B cell (primary cell): ENCODE measurements at regions not wholly inside any gene's neighbourhood (a gene's known extent, or its start where the extent isn't known, plus 50 kb on each side); places are given as distances from the start of the nearest gene placed in this dataset.

Source experiments
- ATAC-seq: fragments of 200-7000 bp; cut with Tn5 transposase; one replicate; pipeline ENCODE4 v1.10.0; 2021; ENCODE audit warnings: low read depth, mild to moderate bottlenecking, moderate number of reproducible peaks, moderate library complexity
- CTCF ChIA-PET: fragments of 350-600 bp; sonication (Branson Sonifier 250); formaldehyde crosslinking; loops from one replicate; lab custom pipeline; 2021; ENCODE audit warnings: antibody characterized with exemption, inconsistent platforms; lab: Charles Lee
- POLR2A ChIA-PET: fragments of 350-600 bp; sonication (Branson Sonifier 250); formaldehyde crosslinking; loops from one replicate; lab custom pipeline; 2021; ENCODE audit warnings: antibody characterized with exemption; lab: Charles Lee
- DNase-seq: peaks from one replicate; pipeline ENCODE4 v3.0.0; 2013
- H2AFZ ChIP-seq: 2 replicates; pipeline ENCODE4 v1.6.1; 2012; ENCODE audit warnings: mild to moderate bottlenecking, low read depth, low read length; ENCODE audit not compliant: insufficient read depth, poor library complexity, severe bottlenecking
- H3K27ac ChIP-seq, 2 donors: 1 replicate in 1 of 2; 2 replicates in 1 of 2; pipeline ENCODE4 v1.5.1; 2012 to 2013; ENCODE audit warnings: low read length in 2 of 2, mild to moderate bottlenecking in 2 of 2, moderate library complexity in 1 of 2
- H3K27me3 ChIP-seq, 4 experiments: fragments of 200-600 bp in 1 of 4; sonication (generic) in 1 of 4; replicated peaks in 1 of 4; 1 replicate in 2 of 4; 2 replicates in 2 of 4; pipeline versions ENCODE4 v1.6.1 to v1.7.0; 2013 to 2016; ENCODE audit warnings: low read length in 3 of 4, mild to moderate bottlenecking in 2 of 4, mixed read lengths in 1 of 4, moderate library complexity in 1 of 4; ENCODE audit not compliant: insufficient read depth in 4 of 4, control insufficient read depth in 3 of 4; ENCODE audit errors: control extremely low read depth in 1 of 4
- H3K36me3 ChIP-seq, 2 experiments: replicated peaks in 1 of 2; 1 replicate in 1 of 2; 2 replicates in 1 of 2; pipeline versions ENCODE4 v1.6.1 to v1.7.1; 2013; ENCODE audit warnings: low read length in 1 of 2; ENCODE audit not compliant: insufficient read depth in 2 of 2, control insufficient read depth in 1 of 2; ENCODE audit errors: control extremely low read depth in 1 of 2, extremely low read depth in 1 of 2
- H3K4me1 ChIP-seq, 2 donors: fragments of 200-600 bp in 1 of 2; sonication (generic) in 1 of 2; 1 replicate in 1 of 2; 2 replicates in 1 of 2; pipeline versions ENCODE4 v1.5.1 to v1.6.1; 2013 to 2017; ENCODE audit warnings: low read length in 2 of 2; ENCODE audit not compliant: control insufficient read depth in 2 of 2, insufficient read depth in 2 of 2
- H3K4me2 ChIP-seq: replicated peaks from 2 replicates; pipeline ENCODE3; 2012; ENCODE audit warnings: mild to moderate bottlenecking, low read depth, low read length; ENCODE audit not compliant: poor library complexity, severe bottlenecking
- H3K4me3 ChIP-seq, 5 experiments: fragments of 200-600 bp in 1 of 5; sonication (generic) in 1 of 5; 1 replicate in 3 of 5; 2 replicates in 2 of 5; pipeline versions ENCODE4 v1.5.1 to v1.7.0; 2011 to 2016; ENCODE audit warnings: low read length in 4 of 5, mild to moderate bottlenecking in 4 of 5, low read depth in 2 of 5, control low read depth in 1 of 5, moderate library complexity in 1 of 5; ENCODE audit not compliant: insufficient read depth in 1 of 5; ENCODE audit errors: control extremely low read depth in 1 of 5, extremely low read depth in 1 of 5
- H3K79me2 ChIP-seq: fragments of 200-600 bp; sonication (generic); one replicate; pipeline ENCODE4 v1.6.0; 2016; ENCODE audit warnings: low read length; ENCODE audit not compliant: control insufficient read depth, insufficient read depth
- H3K9ac ChIP-seq: fragments of 200-600 bp; sonication (generic); 2 replicates; pipeline ENCODE4 v1.6.1; 2017; ENCODE audit warnings: mild to moderate bottlenecking, low read length, moderate library complexity
- H3K9me3 ChIP-seq, 3 donors: one replicate each; pipeline versions ENCODE4 v1.6.1 to v1.7.1; 2013; ENCODE audit warnings: low read length in 2 of 3; ENCODE audit not compliant: control insufficient read depth in 2 of 3, insufficient read depth in 1 of 3; ENCODE audit errors: control extremely low read depth in 1 of 3
- H4K20me1 ChIP-seq: 2 replicates; pipeline ENCODE4 v1.6.0; 2012; ENCODE audit warnings: mild to moderate bottlenecking, low read length; ENCODE audit not compliant: insufficient read depth, control insufficient read depth, poor library complexity, severe bottlenecking
- H3K27ac Mint-ChIP-seq: one replicate; pipeline ENCODE4 v1.8.0; 2021; ENCODE audit warnings: mixed read lengths
- H3K27me3 Mint-ChIP-seq: one replicate; pipeline ENCODE4 v1.8.0; 2021; ENCODE audit warnings: mixed read lengths
- H3K4me1 Mint-ChIP-seq: one replicate; pipeline ENCODE4 v1.8.0; 2021; ENCODE audit warnings: mixed read lengths
- H3K4me3 Mint-ChIP-seq: one replicate; pipeline ENCODE4 v1.8.0; 2021; ENCODE audit warnings: mixed read lengths
- H3K9me3 Mint-ChIP-seq: one replicate; pipeline ENCODE4 v1.8.0; 2022; ENCODE audit warnings: mixed read lengths; ENCODE audit not compliant: insufficient read depth
- EZH2 ChIP-seq: IDR thresholded peaks from 2 replicates; pipeline ENCODE4 v1.6.1; 2012; ENCODE audit warnings: borderline replicate concordance, low read depth, mild to moderate bottlenecking, moderate library complexity, low read length; ENCODE audit not compliant: insufficient read depth, poor library complexity, severe bottlenecking
- WGBS: methylation state at CpG from one replicate; pipeline ENCODE4 v1.1.5; 2013; ENCODE audit warnings: missing lambda C conversion rate; ENCODE audit not compliant: insufficient coverage; 5-methylcytosine and 5-hydroxymethylcytosine counted together
- intact Hi-C: fragments of 100-400 bp; cut with micrococcal nuclease; formaldehyde crosslinking; loops from one replicate; pipeline ENCODE4 v1.10.0; 2022
- TF ChIP-seq, protein P1 (sequence below): fragments of 200-600 bp; IDR thresholded peaks from one replicate; pipeline ENCODE4 v1.8.0; 2022; ENCODE audit warnings: antibody characterized with exemption, mild to moderate bottlenecking

DNA sequence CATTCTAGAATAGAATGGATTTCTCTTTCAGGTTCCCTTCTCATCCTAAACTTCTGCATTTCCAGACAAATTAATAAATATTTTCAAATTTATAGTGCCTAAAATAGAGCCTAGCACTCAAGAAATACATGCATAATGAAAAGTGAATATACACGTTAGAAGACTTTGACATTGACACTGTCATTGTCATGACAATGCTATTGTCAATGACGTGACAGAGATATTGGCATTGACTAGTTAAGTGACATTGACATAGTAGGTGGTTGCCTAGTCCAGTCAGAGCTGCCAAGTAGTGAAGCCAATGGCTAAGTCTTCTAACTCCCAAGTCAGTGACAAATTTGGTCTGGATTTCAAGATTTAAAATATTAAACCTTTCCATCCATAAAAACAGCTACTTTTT, 410.5 kb downstream of the LMO4 start:
- H3K27me3 ChIP-seq: no peaks in the 10 kb centered on the region
- H3K36me3 ChIP-seq: no peaks in the 10 kb centered on the region
- no peaks in the 10 kb centered on the region for H4K20me1 ChIP-seq
- Mint-ChIP-seq H3K27me3 (no peaks in the 10 kb centered on the region), H3K9me3 (no peaks in the 10 kb centered on the region), H3K27ac (no peak overlapping the region), H3K4me3 (no peak overlapping the region), H3K4me1 (peaks cover 2% of the 10 kb centered on the region)
- ChIA-PET POLR2A (no interaction called here), CTCF (no interaction called here)
- no peaks in the 10 kb centered on the region for H3K79me2 ChIP-seq
- H3K9ac ChIP-seq: no peak overlapping the region
- H3K9me3 ChIP-seq: no peaks in the 10 kb centered on the region
- TF ChIP-seq EZH2: no peak
- TF ChIP-seq, protein P1, sequence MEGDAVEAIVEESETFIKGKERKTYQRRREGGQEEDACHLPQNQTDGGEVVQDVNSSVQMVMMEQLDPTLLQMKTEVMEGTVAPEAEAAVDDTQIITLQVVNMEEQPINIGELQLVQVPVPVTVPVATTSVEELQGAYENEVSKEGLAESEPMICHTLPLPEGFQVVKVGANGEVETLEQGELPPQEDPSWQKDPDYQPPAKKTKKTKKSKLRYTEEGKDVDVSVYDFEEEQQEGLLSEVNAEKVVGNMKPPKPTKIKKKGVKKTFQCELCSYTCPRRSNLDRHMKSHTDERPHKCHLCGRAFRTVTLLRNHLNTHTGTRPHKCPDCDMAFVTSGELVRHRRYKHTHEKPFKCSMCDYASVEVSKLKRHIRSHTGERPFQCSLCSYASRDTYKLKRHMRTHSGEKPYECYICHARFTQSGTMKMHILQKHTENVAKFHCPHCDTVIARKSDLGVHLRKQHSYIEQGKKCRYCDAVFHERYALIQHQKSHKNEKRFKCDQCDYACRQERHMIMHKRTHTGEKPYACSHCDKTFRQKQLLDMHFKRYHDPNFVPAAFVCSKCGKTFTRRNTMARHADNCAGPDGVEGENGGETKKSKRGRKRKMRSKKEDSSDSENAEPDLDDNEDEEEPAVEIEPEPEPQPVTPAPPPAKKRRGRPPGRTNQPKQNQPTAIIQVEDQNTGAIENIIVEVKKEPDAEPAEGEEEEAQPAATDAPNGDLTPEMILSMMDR: no peak
- no peak overlapping the region for H2AFZ ChIP-seq
- no peak overlapping the region for H3K27ac ChIP-seq
- WGBS: 100% methylated on average over 2 of the region's 2 CpGs
- intact Hi-C loops: no loop called here
- no peak for DNase-seq
- H3K4me1 ChIP-seq: no peaks in the 10 kb centered on the region
- no peak overlapping the region for H3K4me2 ChIP-seq
- H3K4me3 ChIP-seq: no peak overlapping the region
- no peak for ATAC-seq

DNA sequence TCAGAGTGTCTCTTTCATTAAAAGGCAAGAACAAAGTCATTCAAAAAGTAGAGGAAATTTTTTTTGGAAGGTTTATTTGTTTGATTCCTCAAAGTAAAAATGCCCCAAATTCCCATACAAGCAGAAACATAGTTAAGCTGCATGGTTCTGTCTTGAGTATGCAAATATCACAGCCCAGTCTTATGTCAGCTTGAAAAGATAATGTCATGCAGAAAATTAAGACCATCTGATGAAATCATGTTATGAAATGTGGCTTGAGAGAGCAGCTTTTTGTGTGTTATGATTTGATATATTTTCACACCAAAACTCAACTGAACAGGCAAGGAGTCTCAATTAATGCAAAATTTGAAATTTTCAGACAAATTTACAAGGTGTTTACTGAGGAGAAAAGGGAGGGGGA, 411.0 kb downstream of the LMO4 start:
- CTCF ChIA-PET: no interaction called here

More for the DNA sequence above, 411.0 kb downstream of the LMO4 start:
- H3K4me3 Mint-ChIP-seq: no peak overlapping the region
- H3K4me1 Mint-ChIP-seq: peaks cover 2% of the 10 kb centered on the region
- H3K27ac Mint-ChIP-seq: no peak overlapping the region
- Histone ChIP-seq H3K27me3 (no peaks in the 10 kb centered on the region), H3K4me1 (no peaks in the 10 kb centered on the region), H3K9me3 (no peaks in the 10 kb centered on the region), H3K36me3 (no peaks in the 10 kb centered on the region), H3K79me2 (no peaks in the 10 kb centered on the region), H3K9ac (no peak overlapping the region), H3K4me2 (no peak overlapping the region), H3K27ac (no peak overlapping the region), H3K4me3 (no peak overlapping the region), H4K20me1 (no peaks in the 10 kb centered on the region), H2AFZ (no peak overlapping the region)
- H3K9me3 Mint-ChIP-seq: no peaks in the 10 kb centered on the region
- DNase-seq (no peak), ATAC-seq (no peak)
- H3K27me3 Mint-ChIP-seq: no peaks in the 10 kb centered on the region
- POLR2A ChIA-PET: no interaction called here
- TF ChIP-seq EZH2: no peak
- TF ChIP-seq, protein P1: no peak
- intact Hi-C loops: no loop called here
